C4-2B (cell line): ENCODE measurements at regions not wholly inside any gene's neighbourhood (a gene's known extent, or its start where the extent isn't known, plus 50 kb on each side); places are given as distances from the start of the nearest gene placed in this dataset.

Source experiments
- H3K27ac ChIP-seq: fragments of 450-650 bp; 2 replicates; pipeline ENCODE4 v1.5.1; 2017
- CTCF ChIP-seq: fragments of 450-650 bp; conservative IDR thresholded peaks from 2 replicates; pipeline ENCODE4 v1.5.1; 2017; ENCODE audit warnings: mild to moderate bottlenecking
- ZFX ChIP-seq: fragments of 450-650 bp; IDR thresholded peaks from 2 replicates; pipeline ENCODE4 v1.6.1; 2017

- no peak for TF ChIP-seq CTCF
- TF ChIP-seq ZFX: no peak
- H3K27ac ChIP-seq: no peak overlapping the region
Measured at GRCh38 chr16:55954906-55955305, 79.7 kb upstream of the CES5A start.

GRCh38 chr16:55949518-55949917, 74.3 kb upstream of the CES5A start:
- no peak overlapping the region for H3K27ac ChIP-seq
- TF ChIP-seq ZFX: no peak
- TF ChIP-seq CTCF: no peak

DNA sequence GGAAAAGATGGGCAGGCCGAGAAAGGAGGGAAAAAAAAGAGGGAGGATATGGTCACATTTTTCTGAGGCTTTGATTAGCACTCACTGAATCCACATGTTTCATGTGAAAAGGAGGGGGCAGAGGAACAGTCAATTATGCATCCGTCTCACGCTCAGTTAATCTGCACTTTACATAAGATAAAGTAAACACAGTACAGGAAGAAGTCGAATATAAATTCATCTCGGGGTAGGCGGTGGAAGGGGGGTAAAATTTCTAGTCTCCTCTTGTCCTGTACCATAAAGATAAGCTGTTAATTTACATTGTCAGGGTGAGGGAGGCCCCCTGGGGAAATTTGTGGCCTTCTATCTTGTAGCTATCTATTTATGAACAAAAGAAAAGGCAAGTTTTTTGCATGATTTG, 73.1 kb upstream of the CES5A start:
- no peak overlapping the region for H3K27ac ChIP-seq

GRCh38 chr16:55947366-55947765, 72.2 kb upstream of the CES5A start:
- TF ChIP-seq ZFX (no peak), CTCF (no peak)
- no peak overlapping the region for H3K27ac ChIP-seq

More for the DNA sequence above, 73.1 kb upstream of the CES5A start:
- TF ChIP-seq CTCF (no peak), ZFX (no peak)

DNA sequence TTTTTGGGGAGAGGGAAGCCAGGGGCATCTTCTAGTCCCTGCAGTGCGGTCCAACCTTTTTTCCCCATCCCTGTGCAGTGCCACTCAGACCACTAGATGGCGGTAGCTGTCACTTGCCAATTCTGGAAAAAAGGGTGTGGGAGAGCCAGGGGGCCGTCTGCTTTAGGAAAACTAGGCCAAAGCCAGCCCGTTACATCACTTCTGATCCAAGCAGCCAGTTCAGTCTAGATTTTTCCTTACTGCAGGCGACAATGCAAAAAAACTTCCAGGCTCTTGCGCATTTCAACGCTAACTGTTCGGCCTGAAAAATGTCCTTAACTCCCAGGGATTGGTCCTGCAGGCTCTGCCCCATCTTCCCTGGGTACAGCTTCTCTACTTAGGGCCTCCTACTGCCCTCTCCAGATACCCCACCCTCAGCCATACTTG, 69.2 kb upstream of the CES5A start:
- no peak overlapping the region for H3K27ac ChIP-seq
- TF ChIP-seq ZFX: no peak
- TF ChIP-seq CTCF: peak; percentile 94

DNA sequence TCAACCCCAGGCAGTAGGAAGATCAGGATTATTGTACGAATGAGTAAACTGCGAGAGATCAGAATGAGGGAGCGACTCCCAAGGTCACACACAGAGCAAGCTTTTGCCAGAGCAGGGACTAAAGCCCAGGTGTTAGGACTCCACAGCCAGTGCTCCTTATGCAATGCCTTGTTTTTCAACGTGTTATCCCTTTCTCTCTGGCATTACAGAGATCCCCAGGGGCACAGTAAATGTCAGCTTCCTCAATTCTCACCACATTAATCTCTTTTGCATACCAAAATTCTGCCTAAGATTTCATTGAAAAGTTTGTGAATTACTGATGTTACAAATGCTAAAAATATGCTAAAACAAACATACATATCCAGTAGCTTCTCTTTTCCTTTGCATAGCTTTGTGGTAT, 68.1 kb upstream of the CES5A start:
- TF ChIP-seq CTCF (no peak), ZFX (no peak)

GRCh38 chr16:55942821-55943220, 67.6 kb upstream of the CES5A start:
- TF ChIP-seq CTCF: no peak
- no peak for TF ChIP-seq ZFX
- H3K27ac ChIP-seq: no peak overlapping the region

More for the DNA sequence above, 68.1 kb upstream of the CES5A start:
- H3K27ac ChIP-seq: no peak overlapping the region
